GM21367 (cell line): ENCODE measurements at regions not wholly inside any gene's neighbourhood (a gene's known extent, or its start where the extent isn't known, plus 50 kb on each side); places are given as distances from the start of the nearest gene placed in this dataset.
"Not testable (repeated sequence)": the region's sequence is repeated elsewhere in the genome, so short reads cannot be mapped to it uniquely, and the experiment has no call there.

ENCODE experiments used
- ATAC-seq: cut with Tn5 transposase; IDR thresholded peaks from one replicate; pipeline ENCODE4 v1.9.1; 2021; ENCODE audit not compliant: unreplicated experiment

DNA sequence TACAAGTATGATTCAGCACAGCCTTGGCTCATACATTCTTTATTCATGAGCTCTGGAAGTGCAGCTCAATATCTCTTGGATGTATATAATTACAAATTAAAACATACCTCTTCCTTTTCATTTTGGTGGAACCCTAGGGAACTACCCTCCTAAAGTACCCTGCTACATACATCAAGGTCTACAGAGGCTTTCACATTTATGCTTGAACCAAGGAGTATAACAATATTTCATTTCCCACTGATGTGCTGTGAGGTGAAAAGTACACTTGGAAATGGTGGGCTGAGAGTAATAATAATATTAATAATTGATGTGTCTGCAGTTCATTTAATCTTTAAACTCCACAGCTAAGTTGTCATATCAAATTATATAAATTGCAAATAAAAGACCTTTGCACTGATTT is 142.2 kb upstream of the LRRC3B start:
- ATAC-seq = no peak

DNA sequence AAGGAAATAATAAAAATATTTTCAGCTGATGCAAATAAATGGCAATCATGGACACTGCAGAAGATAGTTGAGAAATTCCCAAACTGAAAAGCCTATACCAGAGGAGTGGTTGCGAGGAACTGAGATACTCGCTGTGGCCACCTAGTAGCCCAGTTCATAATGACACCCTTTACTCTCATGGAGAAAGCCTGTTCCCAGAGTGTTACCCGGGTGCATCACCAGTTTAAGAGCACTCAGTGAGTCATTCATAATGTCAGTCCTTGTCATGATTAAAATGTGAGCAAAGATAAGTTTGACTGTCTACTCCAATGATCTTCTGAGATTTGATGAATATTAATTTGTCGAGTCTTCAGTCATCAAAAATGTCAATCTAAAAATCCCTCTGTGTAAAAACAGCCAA is 138.4 kb upstream of the LRRC3B start:
- no peak for ATAC-seq

DNA sequence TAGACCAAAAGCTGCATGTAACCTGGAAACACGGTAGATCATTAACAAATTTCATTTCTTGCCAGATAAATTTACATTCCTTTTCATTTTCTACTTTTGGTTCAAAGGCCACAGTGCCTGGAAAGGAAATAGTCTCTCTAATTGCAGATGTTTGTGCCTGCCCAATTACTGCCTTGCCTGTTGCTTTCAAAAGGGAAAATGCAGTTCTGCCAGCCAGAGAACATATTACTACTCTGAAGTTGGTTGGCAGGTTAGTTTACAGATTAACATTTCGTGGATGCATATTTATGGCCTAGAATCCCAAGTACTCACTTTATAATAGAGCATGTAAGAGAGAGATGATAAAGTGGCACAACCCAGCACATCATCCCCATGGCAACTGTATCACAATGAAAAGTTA is 124.3 kb upstream of the LRRC3B start:
- no peak for ATAC-seq

DNA sequence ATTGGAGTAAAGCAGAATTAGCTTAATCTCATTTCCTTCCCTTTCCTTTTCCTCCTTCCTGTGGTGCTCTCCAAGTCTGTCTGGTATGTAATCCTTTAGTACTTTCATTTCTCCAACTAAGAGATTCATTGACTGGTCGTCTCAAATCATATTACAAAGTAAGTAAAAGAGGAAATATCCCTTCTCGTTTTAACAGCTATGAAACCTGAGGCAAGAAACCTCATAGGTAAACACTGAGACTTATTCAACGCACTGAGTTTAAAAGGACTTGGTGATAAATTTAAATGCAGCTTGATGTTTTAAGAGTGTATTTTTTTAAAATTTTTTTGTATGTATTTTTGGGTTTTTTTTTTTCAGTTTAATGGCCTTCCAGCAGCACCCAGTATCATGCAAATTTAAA is 117.2 kb upstream of the LRRC3B start:
- no peak for ATAC-seq

DNA sequence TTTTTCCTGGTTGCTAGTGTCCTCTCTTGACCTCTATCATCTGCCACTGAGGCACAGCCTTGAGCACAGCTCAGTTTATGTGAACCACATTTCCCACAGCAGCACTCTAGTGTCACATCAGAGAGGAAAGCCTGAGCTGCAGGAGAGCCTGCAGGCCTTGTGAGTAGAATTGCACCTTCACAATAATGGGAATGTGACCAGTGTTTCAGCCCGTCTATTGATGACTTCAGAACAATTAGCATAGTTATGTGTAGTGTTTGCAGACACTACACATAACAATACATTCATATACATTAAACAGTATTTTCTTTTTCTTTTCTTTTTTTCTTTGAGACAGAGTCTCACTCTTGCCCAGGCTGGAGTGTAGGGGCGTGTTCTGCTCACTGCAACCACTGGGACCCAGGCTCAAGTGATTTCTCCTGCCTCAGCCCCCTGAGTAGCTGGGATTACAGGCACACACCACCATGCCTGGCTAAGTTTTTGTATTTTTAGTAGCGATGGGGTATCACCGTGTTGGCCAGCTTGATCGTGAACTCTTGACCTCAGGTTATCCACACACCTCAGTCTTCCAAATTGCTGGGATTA is 108.0 kb upstream of the LRRC3B start:
- ATAC-seq = not testable (repeated sequence)

DNA sequence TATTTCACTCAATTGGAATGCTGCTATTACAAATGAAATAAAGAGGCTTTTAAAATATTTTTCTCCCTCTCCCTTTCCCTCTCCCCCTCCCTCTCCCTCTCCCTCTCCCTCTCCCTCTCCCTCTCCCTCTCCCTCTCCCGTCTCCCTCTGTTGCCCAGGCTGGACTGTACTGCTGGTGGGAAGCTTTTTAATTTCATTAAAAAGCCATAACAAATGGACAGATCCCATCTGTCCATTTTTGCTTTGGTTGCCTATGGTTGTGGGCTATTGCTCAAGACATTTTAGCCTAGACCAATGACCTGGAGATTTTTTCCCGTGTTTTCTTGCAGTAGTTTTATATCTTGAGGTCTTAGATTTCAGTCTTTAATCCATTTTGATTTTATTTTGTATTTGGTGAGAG is 107.2 kb upstream of the LRRC3B start:
- no peak for ATAC-seq

DNA sequence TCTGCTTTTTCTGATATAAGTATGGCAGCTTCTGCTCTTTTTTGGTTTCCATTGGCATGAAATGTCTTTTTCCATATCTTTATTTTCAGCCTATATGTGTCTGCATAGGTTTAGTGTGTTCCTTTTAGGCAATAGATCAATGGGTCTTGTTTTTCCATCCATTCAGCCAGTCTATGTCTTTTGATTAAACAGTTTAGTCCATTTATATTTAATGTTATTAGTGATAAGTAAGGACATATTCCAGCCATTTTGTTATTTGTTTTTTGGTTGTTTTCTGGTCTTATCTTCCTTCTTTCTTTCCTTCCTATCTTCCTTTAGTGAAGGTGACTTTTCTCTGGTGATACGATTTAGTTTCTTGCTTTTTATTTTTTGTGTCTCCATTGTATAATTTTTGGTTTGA is 101.3 kb upstream of the LRRC3B start:
- ATAC-seq = no peak

DNA sequence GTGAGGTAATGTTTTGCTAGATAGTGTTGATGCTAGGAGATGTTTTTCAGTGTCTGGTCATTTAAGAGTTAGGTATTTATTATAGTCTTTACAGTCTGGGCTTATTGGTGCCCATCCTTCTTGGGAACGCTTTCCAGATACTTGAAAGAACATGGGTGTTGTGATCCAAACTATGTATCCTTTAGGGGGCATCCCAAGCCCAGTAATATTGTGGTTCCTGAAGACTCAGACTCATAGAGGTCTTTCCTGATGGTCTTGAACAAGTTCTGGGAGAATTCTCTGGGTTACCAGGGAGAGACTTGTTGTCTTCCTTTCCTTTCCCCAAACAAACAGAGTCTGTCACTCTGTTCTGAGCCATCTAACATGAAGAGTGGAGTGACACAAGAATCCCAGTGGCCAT is 99.7 kb upstream of the LRRC3B start:
- no peak for ATAC-seq

DNA sequence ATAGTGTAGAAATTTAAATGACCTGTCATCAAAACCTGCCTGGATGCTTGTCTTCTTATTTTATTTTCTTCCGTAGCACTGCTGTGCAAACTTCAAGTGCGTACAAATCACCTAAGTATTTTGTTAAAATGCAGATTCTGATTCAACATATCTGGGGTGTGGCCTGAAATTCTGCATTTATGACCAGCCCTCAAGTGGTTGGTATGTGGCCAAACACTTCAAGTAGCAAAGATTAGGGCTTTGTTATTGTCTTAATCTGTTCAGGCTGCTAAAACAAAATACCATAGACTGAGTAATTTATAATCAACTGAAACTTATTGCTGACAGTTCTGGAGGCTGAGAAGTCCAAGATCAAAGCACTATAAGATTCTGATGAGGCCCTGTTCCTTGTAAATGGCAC is 97.6 kb upstream of the LRRC3B start:
- ATAC-seq = no peak

DNA sequence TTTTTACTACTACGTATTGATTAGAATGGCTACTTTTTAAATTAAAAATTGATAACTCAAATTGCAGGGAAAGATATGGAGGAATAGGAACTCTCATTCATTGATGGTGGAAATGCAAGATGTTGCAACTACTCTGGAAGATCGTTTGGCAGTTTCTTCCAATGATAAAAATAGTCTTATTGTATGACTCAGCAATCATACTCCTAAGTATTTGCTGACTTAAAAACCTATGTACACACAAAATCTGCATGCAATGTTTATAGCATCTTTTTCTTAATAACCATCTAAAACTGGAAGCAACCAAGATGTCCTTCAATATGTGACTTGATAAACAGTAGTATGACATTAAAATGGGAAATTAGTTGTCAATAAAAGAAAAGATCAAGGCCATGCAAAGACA is 87.4 kb upstream of the LRRC3B start:
- no peak for ATAC-seq

DNA sequence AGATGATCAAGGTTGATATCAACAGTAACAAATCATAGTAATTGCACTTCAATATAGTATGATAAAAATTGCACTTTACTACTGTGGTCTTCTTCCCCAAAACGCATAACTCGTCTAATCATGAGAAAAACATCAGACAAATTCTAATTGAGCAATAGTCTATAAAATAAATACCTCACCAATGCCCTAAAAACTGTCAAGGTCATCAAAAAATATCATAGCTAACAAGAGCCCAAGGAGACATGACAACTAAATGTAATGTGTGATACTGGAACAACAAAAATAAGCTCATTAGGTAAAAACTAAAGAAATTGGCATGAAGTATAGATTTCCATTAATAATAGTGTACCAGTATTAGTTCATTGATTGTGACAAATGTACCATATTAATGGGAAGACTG is 85.6 kb upstream of the LRRC3B start:
- ATAC-seq = no peak

DNA sequence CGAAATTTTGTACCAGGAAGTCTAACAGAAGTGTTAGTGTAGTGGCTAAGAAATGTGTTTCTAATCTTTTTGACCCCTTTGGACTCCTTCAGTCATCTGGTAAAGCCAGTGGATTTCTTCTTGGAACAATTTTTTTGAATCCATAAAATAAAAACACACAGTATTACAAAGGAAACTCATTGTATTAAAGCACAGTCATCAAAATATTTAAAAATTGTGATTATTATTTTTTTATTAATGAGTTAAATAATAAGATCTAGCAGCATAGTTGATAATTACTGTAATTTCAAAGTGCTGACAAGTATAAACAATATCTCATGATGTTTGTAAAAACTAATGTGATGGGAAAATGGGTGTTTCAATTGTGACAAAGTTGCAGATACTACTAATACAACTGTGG is 72.2 kb upstream of the LRRC3B start:
- ATAC-seq = no peak

DNA sequence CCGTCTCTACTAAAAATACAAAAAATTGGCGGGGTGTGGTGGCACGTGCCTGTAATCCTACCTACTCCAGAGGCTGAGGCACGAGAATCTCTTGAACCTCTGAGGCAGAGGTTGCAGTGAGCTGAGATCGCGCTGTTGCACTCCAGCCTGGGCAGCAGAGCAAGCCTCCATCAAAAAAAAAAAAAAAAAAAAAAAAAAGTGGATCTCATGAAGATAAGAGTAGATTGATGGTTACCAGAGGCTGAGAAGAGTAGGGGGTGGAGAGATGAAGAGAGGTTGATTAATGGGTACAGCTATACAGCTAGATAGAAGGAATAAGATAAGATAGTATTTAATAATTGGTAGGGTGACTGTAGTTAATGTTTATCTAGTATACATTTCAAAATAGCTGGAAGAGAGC is 65.9 kb upstream of the LRRC3B start:
- ATAC-seq = no peak

DNA sequence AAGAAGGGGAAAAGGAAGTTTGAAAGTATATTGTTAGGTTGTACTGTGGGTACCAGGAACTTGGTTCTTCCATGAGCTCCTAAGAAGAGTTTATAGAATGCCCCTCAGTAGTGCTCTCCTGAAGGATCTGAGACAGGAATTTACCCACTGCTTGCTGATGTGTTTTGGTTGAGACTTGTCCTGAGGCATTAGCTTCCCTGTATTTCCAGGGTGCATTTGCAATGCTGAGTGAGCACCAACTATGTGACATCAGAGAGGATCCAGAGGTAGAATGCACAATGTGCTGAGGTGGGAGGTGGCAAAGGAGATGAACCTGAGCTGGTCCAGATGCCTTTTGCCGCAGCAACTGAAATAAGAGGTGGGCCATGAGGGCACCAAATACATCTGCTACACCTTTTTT is 64.3 kb upstream of the LRRC3B start:
- no peak for ATAC-seq

DNA sequence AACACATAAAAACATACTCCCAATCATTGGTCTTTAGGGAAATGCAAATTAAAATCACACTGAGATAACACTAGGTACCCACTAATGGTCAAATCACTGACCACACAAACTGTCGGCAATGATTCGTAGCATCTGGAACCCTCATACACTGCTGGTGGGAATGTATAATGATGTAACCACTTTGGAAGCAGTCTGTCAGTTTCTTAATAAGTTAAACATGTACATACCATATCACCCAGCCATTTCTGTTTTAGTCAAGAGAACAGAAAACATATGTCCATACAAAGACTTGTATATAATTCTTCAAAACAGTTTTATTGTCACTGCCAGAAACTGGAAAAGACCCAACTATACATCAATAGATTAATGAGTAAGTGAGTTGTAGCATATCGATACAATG is 63.3 kb upstream of the LRRC3B start:
- ATAC-seq = no peak

DNA sequence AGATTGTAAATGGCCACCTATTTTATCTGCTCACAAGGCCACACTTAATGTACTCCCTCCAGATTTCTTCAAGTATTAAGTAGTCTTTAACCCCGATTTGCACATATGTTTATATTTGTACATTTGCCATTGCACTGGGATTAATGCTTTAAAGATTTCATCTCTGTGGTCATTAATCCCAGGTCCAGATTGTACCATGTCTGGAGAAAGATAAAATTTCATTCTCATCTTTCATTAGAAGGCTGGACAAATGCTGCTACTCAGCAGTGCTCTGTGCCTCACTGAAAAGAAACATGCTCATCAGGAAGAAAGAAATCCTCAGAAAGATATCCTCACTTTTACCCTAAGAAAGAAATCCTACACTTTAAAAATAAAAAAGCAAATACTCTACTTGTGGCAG is 62.5 kb upstream of the LRRC3B start:
- ATAC-seq = no peak

DNA sequence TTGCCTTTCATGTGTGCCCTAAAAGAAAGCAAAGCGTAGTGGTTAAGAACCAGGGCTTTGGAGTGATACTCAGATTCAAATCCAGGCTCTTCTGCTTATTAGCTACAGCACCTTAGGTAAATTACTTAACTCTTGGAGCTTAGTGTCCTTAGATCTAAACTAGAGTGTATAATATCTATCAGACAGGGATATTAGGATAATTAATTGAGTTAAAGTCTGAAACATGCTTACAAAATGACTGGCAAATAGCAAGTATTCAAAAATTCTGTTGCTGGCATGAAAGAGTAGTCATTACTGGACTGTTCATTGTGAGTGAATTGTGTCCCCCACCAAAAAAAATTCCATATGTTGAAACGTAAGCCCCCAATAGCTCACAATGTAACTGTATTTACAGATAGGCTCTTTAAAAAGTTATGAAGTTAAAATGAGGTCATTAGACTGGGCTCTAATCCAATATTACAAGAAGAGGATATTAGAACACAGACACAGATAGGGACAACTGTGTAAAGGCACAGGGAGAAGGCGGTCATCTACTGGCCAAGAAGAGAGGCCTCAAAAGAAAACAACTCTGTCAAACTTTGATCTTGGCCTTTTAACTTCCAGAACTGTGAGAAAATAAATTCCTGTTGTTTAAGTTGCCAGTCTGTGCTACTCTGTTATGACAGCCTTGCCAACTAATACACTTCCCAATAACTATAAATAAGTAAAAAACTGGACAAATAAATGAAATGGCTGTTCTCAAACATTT is 60.4 kb upstream of the LRRC3B start:
- ATAC-seq = no peak
